GM23338 (cell line): ENCODE measurements at regions not wholly inside any gene's neighbourhood (a gene's known extent, or its start where the extent isn't known, plus 50 kb on each side); places are given as distances from the start of the nearest gene placed in this dataset.

ENCODE experiments used
- ATAC-seq: fragments of 200-7000 bp; cut with Tn5 transposase; 3 replicates; pipeline ENCODE4 v1.9.1; 2020
- DNase-seq: peaks from one replicate; pipeline ENCODE4 v3.0.0-alpha.2; 2015; ENCODE audit warnings: low spot score
- H2AFZ ChIP-seq: fragments of 200-600 bp; sonication (generic); 2 replicates; pipeline ENCODE4 v1.8.0; 2016; ENCODE audit warnings: antibody characterized with exemption, mild to moderate bottlenecking, moderate library complexity
- H3F3A ChIP-seq: fragments of 200-600 bp; sonication (generic); replicated peaks from 2 replicates; pipeline ENCODE4 v1.8.0; 2017; ENCODE audit warnings: antibody characterized with exemption, mixed run types, low read depth
- H3K27ac ChIP-seq: fragments of 200-600 bp; sonication (generic); 2 replicates; pipeline ENCODE4 v1.6.1; 2016; ENCODE audit warnings: low read depth
- H3K27me3 ChIP-seq: fragments of 200-600 bp; sonication (generic); 2 replicates; pipeline ENCODE4 v1.8.0; 2016; ENCODE audit warnings: mild to moderate bottlenecking, mixed run types, moderate library complexity; ENCODE audit not compliant: insufficient read depth
- H3K36me3 ChIP-seq: fragments of 200-600 bp; sonication (generic); 2 replicates; pipeline ENCODE4 v1.8.0; 2016; ENCODE audit warnings: mild to moderate bottlenecking; ENCODE audit not compliant: insufficient read depth
- H3K4me1 ChIP-seq: fragments of 200-600 bp; sonication (generic); 2 replicates; pipeline ENCODE4 v1.8.0; 2016; ENCODE audit warnings: mild to moderate bottlenecking, moderate library complexity; ENCODE audit not compliant: insufficient read depth
- H3K4me2 ChIP-seq: fragments of 200-600 bp; sonication (generic); 2 replicates; pipeline ENCODE4 v1.7.1; 2017; ENCODE audit warnings: mixed run types
- H3K4me3 ChIP-seq: fragments of 200-600 bp; sonication (generic); 2 replicates; pipeline ENCODE4 v1.6.1; 2016; ENCODE audit warnings: mixed run types
- H3K79me2 ChIP-seq: fragments of 200-600 bp; sonication (generic); replicated peaks from 2 replicates; pipeline ENCODE4 v1.8.0; 2017; ENCODE audit warnings: mild to moderate bottlenecking; ENCODE audit not compliant: insufficient read depth
- H3K9me2 ChIP-seq: fragments of 200-600 bp; sonication (generic); 2 replicates; pipeline ENCODE4 v1.8.0; 2017; ENCODE audit not compliant: insufficient read depth
- H4K20me1 ChIP-seq: fragments of 200-600 bp; sonication (generic); replicated peaks from 2 replicates; pipeline ENCODE4 v1.8.0; 2017; ENCODE audit warnings: mild to moderate bottlenecking; ENCODE audit not compliant: insufficient read depth
- H3K27ac Mint-ChIP-seq: 2 replicates; pipeline ENCODE4 v1.8.0; 2020; ENCODE audit warnings: inconsistent platforms, mild to moderate bottlenecking, moderate library complexity, mixed read lengths
- H3K27me3 Mint-ChIP-seq: 3 replicates; pipeline ENCODE4 v1.8.0; 2022; ENCODE audit warnings: low read depth, mild to moderate bottlenecking, moderate library complexity, mixed read lengths, inconsistent platforms; ENCODE audit not compliant: insufficient read depth, poor library complexity
- H3K36me3 Mint-ChIP-seq: 3 replicates; pipeline ENCODE4 v1.8.0; 2021; ENCODE audit warnings: low read depth, mild to moderate bottlenecking, inconsistent platforms, moderate library complexity, mixed read lengths
- H3K4me1 Mint-ChIP-seq: 3 replicates; pipeline ENCODE4 v1.8.0; 2020; ENCODE audit warnings: mild to moderate bottlenecking, inconsistent platforms, mixed read lengths
- H3K4me3 Mint-ChIP-seq: 3 replicates; pipeline ENCODE4 v1.8.0; 2021; ENCODE audit warnings: moderate library complexity, mild to moderate bottlenecking, inconsistent platforms, mixed read lengths
- H3K9me3 Mint-ChIP-seq: 3 replicates; pipeline ENCODE4 v1.8.0; 2020; ENCODE audit warnings: moderate library complexity, mild to moderate bottlenecking, inconsistent platforms, mixed read lengths
- CTCF ChIP-seq, 2 experiments: fragments of 200-600 bp in 1 of 2; sonication (generic) in 1 of 2; conservative IDR thresholded peaks; 2 replicates each; pipeline versions ENCODE4 v1.5.1 to v1.6.1; 2016 to 2017; ENCODE audit warnings: antibody characterized with exemption in 2 of 2, low read depth in 2 of 2, mild to moderate bottlenecking in 2 of 2, moderate library complexity in 1 of 2
- ETS1 ChIP-seq: IDR thresholded peaks from 2 replicates; pipeline ENCODE4 v1.6.1; 2016; ENCODE audit warnings: antibody characterized with exemption
- EZH2 ChIP-seq: fragments of 200-600 bp; sonication (generic); IDR thresholded peaks from one replicate; pipeline ENCODE4 v1.8.0; 2017; ENCODE audit warnings: antibody characterized with exemption, mild to moderate bottlenecking, low read depth; ENCODE audit not compliant: unreplicated experiment
- EZH2phosphoT487 ChIP-seq: fragments of 200-600 bp; sonication (generic); IDR thresholded peaks from one replicate; pipeline ENCODE4 v1.8.1; 2018; ENCODE audit warnings: antibody characterized with exemption; ENCODE audit not compliant: unreplicated experiment
- JUNB ChIP-seq: IDR thresholded peaks from one replicate; pipeline ENCODE4 v1.6.1; 2016; ENCODE audit warnings: antibody characterized with exemption; ENCODE audit not compliant: unreplicated experiment
- NANOG ChIP-seq: IDR thresholded peaks from 2 replicates; pipeline ENCODE4 v1.6.1; 2016; ENCODE audit warnings: antibody characterized with exemption, borderline replicate concordance
- REST ChIP-seq: IDR thresholded peaks from one replicate; pipeline ENCODE4 v1.6.1; 2018; ENCODE audit warnings: antibody characterized with exemption; ENCODE audit not compliant: unreplicated experiment
- ZNF114 ChIP-seq: fragments of 250-450 bp; sonication (Bioruptor Pico); IDR thresholded peaks from 2 replicates; pipeline ENCODE4 v1.5.0; 2020; ENCODE audit warnings: mild to moderate bottlenecking, moderate library complexity

GRCh38 chr2:181235011-181235410, 222.2 kb upstream of the ITGA4 start:
- Mint-ChIP-seq H3K36me3 (no peaks in the 10 kb centered on the region), H3K9me3 (no peaks in the 10 kb centered on the region), H3K27me3 (no peaks in the 10 kb centered on the region), H3K4me3 (no peak overlapping the region), H3K4me1 (peaks cover 8% of the 10 kb centered on the region), H3K27ac (no peak overlapping the region)
- TF ChIP-seq REST: no peak
- no peak for TF ChIP-seq NANOG
- DNase-seq: no peak
- Histone ChIP-seq H3K9me2 (peaks cover 10% of the 10 kb centered on the region), H3K4me1 (peaks cover 7% of the 10 kb centered on the region), H3K79me2 (no peaks in the 10 kb centered on the region), H3K4me2 (no peak overlapping the region), H4K20me1 (no peaks in the 10 kb centered on the region), H3K36me3 (no peaks in the 10 kb centered on the region), H2AFZ (0 out of 2 replicates have a peak overlapping the region, but pooled peaks have one; percentile 29), H3K4me3 (no peak overlapping the region), H3K27me3 (no peaks in the 10 kb centered on the region), H3F3A (no peaks in the 10 kb centered on the region), H3K27ac (no peak overlapping the region)
- ATAC-seq: no peak

- Histone ChIP-seq H3K27me3 (no peaks in the 10 kb centered on the region), H3K79me2 (no peaks in the 10 kb centered on the region), H3K4me1 (peaks cover 7% of the 10 kb centered on the region), H3F3A (no peaks in the 10 kb centered on the region), H3K4me3 (no peak overlapping the region), H4K20me1 (no peaks in the 10 kb centered on the region), H3K9me2 (peaks cover 5% of the 10 kb centered on the region), H3K36me3 (no peaks in the 10 kb centered on the region), H3K27ac (no peak overlapping the region), H2AFZ (no peak overlapping the region), H3K4me2 (no peak overlapping the region)
- DNase-seq (no peak), ATAC-seq (no peak)
- Mint-ChIP-seq H3K27ac (no peak overlapping the region), H3K4me3 (no peak overlapping the region), H3K4me1 (peaks cover 8% of the 10 kb centered on the region), H3K27me3 (no peaks in the 10 kb centered on the region), H3K9me3 (no peaks in the 10 kb centered on the region), H3K36me3 (no peaks in the 10 kb centered on the region)
- TF ChIP-seq ETS1 (no peak), ZNF114 (no peak), EZH2 (no peak), REST (no peak), NANOG (no peak), EZH2phosphoT487 (no peak), JUNB (no peak), CTCF (conservative IDR thresholded peaks at IDR 0.05; ENCODE audit: low read depth in 2 of 2) (no peak)
Measured at GRCh38 chr2:181235683-181236459, 221.3 kb upstream of the ITGA4 start.
